Endothelial cell (in vitro differentiated cells): ENCODE measurements at regions not wholly inside any gene's neighbourhood (a gene's known extent, or its start where the extent isn't known, plus 50 kb on each side); places are given as distances from the start of the nearest gene placed in this dataset.

Experiments
- DNase-seq: peaks from one replicate; pipeline ENCODE4 v3.0.0; 2021; ENCODE audit warnings: low spot score
- H3K27ac Mint-ChIP-seq: one replicate; pipeline ENCODE4 v1.8.0; 2021; ENCODE audit warnings: mixed read lengths, inconsistent platforms; ENCODE audit not compliant: unreplicated experiment
- H3K27me3 Mint-ChIP-seq: one replicate; pipeline ENCODE4 v1.8.0; 2021; ENCODE audit warnings: mild to moderate bottlenecking, moderate library complexity, mixed read lengths, inconsistent platforms; ENCODE audit not compliant: unreplicated experiment
- H3K36me3 Mint-ChIP-seq: one replicate; pipeline ENCODE4 v1.8.0; 2021; ENCODE audit warnings: mild to moderate bottlenecking, low read depth, mixed read lengths, inconsistent platforms; ENCODE audit not compliant: unreplicated experiment
- H3K4me1 Mint-ChIP-seq: one replicate; pipeline ENCODE4 v1.8.0; 2021; ENCODE audit warnings: mild to moderate bottlenecking, mixed read lengths, inconsistent platforms; ENCODE audit not compliant: unreplicated experiment
- H3K4me3 Mint-ChIP-seq: one replicate; pipeline ENCODE4 v1.8.0; 2021; ENCODE audit warnings: mild to moderate bottlenecking, mixed read lengths, inconsistent platforms; ENCODE audit not compliant: unreplicated experiment
- H3K9me3 Mint-ChIP-seq: one replicate; pipeline ENCODE4 v1.8.0; 2021; ENCODE audit warnings: mixed read lengths, inconsistent platforms; ENCODE audit not compliant: unreplicated experiment
- TF ChIP-seq, protein P1 (sequence below): fragments of 200-600 bp; sonication (generic); IDR thresholded peaks from one replicate; pipeline ENCODE4 v1.5.0; 2021; ENCODE audit warnings: antibody characterized with exemption; ENCODE audit not compliant: unreplicated experiment

- Mint-ChIP-seq H3K36me3 (peaks cover 5% of the 10 kb centered on the region), H3K4me1 (no peaks in the 10 kb centered on the region), H3K27me3 (no peaks in the 10 kb centered on the region), H3K27ac (no peak overlapping the region), H3K4me3 (no peak overlapping the region), H3K9me3 (no peaks in the 10 kb centered on the region)
- TF ChIP-seq, protein P1, sequence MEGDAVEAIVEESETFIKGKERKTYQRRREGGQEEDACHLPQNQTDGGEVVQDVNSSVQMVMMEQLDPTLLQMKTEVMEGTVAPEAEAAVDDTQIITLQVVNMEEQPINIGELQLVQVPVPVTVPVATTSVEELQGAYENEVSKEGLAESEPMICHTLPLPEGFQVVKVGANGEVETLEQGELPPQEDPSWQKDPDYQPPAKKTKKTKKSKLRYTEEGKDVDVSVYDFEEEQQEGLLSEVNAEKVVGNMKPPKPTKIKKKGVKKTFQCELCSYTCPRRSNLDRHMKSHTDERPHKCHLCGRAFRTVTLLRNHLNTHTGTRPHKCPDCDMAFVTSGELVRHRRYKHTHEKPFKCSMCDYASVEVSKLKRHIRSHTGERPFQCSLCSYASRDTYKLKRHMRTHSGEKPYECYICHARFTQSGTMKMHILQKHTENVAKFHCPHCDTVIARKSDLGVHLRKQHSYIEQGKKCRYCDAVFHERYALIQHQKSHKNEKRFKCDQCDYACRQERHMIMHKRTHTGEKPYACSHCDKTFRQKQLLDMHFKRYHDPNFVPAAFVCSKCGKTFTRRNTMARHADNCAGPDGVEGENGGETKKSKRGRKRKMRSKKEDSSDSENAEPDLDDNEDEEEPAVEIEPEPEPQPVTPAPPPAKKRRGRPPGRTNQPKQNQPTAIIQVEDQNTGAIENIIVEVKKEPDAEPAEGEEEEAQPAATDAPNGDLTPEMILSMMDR: no peak
- no peak for DNase-seq
These were observed 123.7 kb downstream of the MIAT start for GRCh38 chr22:26781062-26781461.

DNA sequence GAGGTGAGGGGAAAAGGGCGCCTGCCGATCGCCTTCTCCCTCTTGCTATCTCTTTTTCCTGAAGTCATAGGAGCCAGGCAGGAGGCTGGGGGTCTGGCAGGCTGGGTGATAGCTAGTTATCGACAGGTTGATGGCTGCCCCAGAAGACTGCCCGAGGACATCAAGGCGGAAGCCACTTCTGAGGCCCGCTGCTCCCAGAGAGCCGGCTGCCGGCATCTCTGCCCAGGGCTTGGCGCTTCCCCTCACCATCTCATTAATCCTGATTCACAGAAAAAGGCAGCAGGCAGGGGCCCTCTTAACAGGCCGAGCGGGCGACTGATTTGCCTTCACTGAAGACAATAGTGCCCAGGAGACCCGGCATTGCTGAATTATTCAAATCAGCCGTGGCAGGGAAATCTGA, 124.2 kb downstream of the MIAT start:
- Mint-ChIP-seq H3K27me3 (no peaks in the 10 kb centered on the region), H3K9me3 (no peaks in the 10 kb centered on the region)

GRCh38 chr22:26783885-26784284, 126.5 kb downstream of the MIAT start:
- no peak overlapping the region for H3K27ac Mint-ChIP-seq
- no peak overlapping the region for H3K4me3 Mint-ChIP-seq
- no peaks in the 10 kb centered on the region for H3K27me3 Mint-ChIP-seq
- no peaks in the 10 kb centered on the region for H3K4me1 Mint-ChIP-seq
- H3K9me3 Mint-ChIP-seq: no peaks in the 10 kb centered on the region
- TF ChIP-seq, protein P1: no peak
- DNase-seq: no peak
- peaks cover 5% of the 10 kb centered on the region for H3K36me3 Mint-ChIP-seq

More for the DNA sequence above, 124.2 kb downstream of the MIAT start:
- no peak for DNase-seq
- peaks cover 5% of the 10 kb centered on the region for H3K36me3 Mint-ChIP-seq
- no peak overlapping the region for H3K4me3 Mint-ChIP-seq
- no peak overlapping the region for H3K27ac Mint-ChIP-seq
- TF ChIP-seq, protein P1: no peak
- no peaks in the 10 kb centered on the region for H3K4me1 Mint-ChIP-seq

- TF ChIP-seq, protein P1: no peak
- Mint-ChIP-seq H3K9me3 (no peaks in the 10 kb centered on the region), H3K36me3 (peaks cover 5% of the 10 kb centered on the region), H3K27ac (no peak overlapping the region), H3K27me3 (no peaks in the 10 kb centered on the region), H3K4me1 (no peaks in the 10 kb centered on the region), H3K4me3 (no peak overlapping the region)
- DNase-seq: no peak
These were observed 127.4 kb downstream of the MIAT start for GRCh38 chr22:26784772-26785171.

DNA sequence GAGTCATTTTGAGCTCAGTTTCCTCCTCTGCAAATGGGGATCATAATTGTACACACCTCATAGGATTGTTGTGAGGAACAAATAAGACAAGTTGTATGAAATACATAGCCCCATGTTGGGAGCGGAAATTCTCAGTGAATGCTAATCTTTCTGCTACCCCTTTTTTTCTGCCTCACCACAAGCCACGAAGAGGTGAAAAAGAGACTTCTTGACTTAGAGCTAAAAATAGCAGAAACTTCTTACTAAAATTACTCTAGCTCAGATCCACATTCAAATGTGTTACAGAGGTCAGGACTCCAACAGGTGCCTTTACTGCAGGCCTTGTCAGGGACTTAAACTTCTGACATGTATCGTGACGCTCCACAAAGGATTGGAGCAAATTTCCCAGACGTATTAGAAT, 128.5 kb downstream of the MIAT start:
- H3K36me3 Mint-ChIP-seq: peaks cover 5% of the 10 kb centered on the region
- H3K4me1 Mint-ChIP-seq: no peaks in the 10 kb centered on the region
- no peak overlapping the region for H3K4me3 Mint-ChIP-seq
- DNase-seq: no peak
- no peaks in the 10 kb centered on the region for H3K9me3 Mint-ChIP-seq
- no peak overlapping the region for H3K27ac Mint-ChIP-seq
- peaks cover 2% of the 10 kb centered on the region for H3K27me3 Mint-ChIP-seq
- TF ChIP-seq, protein P1: no peak
